Erythroblast (primary cell): ENCODE measurements at regions not wholly inside any gene's neighbourhood (a gene's known extent, or its start where the extent isn't known, plus 50 kb on each side); places are given as distances from the start of the nearest gene placed in this dataset.

Experiments used
- GATA1 ChIP-seq: IDR thresholded peaks from 2 replicates; pipeline ENCODE4 v1.6.1; 2011; ENCODE audit warnings: low read depth, mild to moderate bottlenecking, control low read depth, low read length, moderate library complexity
- POLR2A ChIP-seq: IDR thresholded peaks from 2 replicates; pipeline ENCODE4 v1.6.1; 2011; ENCODE audit warnings: mild to moderate bottlenecking, low read length

GRCh38 chr22:49083607-49084006 is 744.1 kb downstream of the BRD1 start:
- TF ChIP-seq POLR2A (no peak), GATA1 (no peak)
